ENCODE measurements at regions not wholly inside any gene's neighbourhood (a gene's known extent, or its start where the extent isn't known, plus 50 kb on each side); places are given as distances from the start of the nearest gene placed in this dataset.

- no peaks in the 10 kb centered on the region for H3K9me3 ChIP-seq (ENCODE audit: control insufficient read depth, low read depth, low read length)
- no peaks in the 10 kb centered on the region for H3K27me3 Mint-ChIP-seq (ENCODE audit: low read depth)
- no peak overlapping the region for H3K56ac ChIP-seq (ENCODE audit: insufficient read length, low read depth, low read length)
- no peaks in the 10 kb centered on the region for H3K27me3 ChIP-seq (ENCODE audit: insufficient read depth, low read length)
- no peak overlapping the region for H3K18ac ChIP-seq (ENCODE audit: insufficient read length, low read depth, low read length)
- H2AK5ac ChIP-seq (ENCODE audit: insufficient read length, low read length): no peak overlapping the region
- H4K5ac ChIP-seq (ENCODE audit: insufficient read length, low read depth, low read length): no peak overlapping the region
- no peak overlapping the region for H2BK5ac ChIP-seq (ENCODE audit: insufficient read length, low read length)
- no peak overlapping the region for H2BK120ac ChIP-seq (ENCODE audit: low read depth, low read length, poor library complexity, severe bottlenecking)
- no peaks in the 10 kb centered on the region for H3K9me3 Mint-ChIP-seq
- no peak overlapping the region for H3K9ac ChIP-seq (ENCODE audit: extremely low read depth, insufficient read length, low read length)
- H4K8ac ChIP-seq (replicated peaks; ENCODE audit: insufficient read length, low read depth, low read length): no peak overlapping the region
- H3K14ac ChIP-seq (ENCODE audit: insufficient read depth, low read length): no peak overlapping the region
- no peaks in the 10 kb centered on the region for H3K23me2 ChIP-seq (ENCODE audit: insufficient read length, low read depth, low read length, poor library complexity, severe bottlenecking)
- no peak overlapping the region for H3K4me2 ChIP-seq (ENCODE audit: insufficient read depth, insufficient read length, low read length)
- no peaks in the 10 kb centered on the region for H3K4me1 Mint-ChIP-seq
- H2BK20ac ChIP-seq (ENCODE audit: low read depth, low read length, poor library complexity, severe bottlenecking): no peak overlapping the region
- no peak overlapping the region for H3K23ac ChIP-seq (ENCODE audit: insufficient read length, low read depth, low read length)
- no peaks in the 10 kb centered on the region for H3K79me2 ChIP-seq (ENCODE audit: insufficient read depth, low read length)
- DNase-seq: no peak
- no peaks in the 10 kb centered on the region for H3K79me1 ChIP-seq (ENCODE audit: insufficient read depth, low read depth, low read length, poor library complexity, severe bottlenecking)
- no peak overlapping the region for H4K91ac ChIP-seq (ENCODE audit: insufficient read length, low read depth, low read length)
- no peak overlapping the region for H3K4ac ChIP-seq (ENCODE audit: low read depth, low read length)
- no peaks in the 10 kb centered on the region for H3K4me1 ChIP-seq (ENCODE audit: insufficient read depth, low read length)
- H3K27ac ChIP-seq (ENCODE audit: insufficient read length, low read depth, low read length): no peak overlapping the region
- H2AFZ ChIP-seq (ENCODE audit: low read length): no peak overlapping the region
- no peaks in the 10 kb centered on the region for H4K20me1 ChIP-seq (ENCODE audit: control insufficient read depth, insufficient read depth, insufficient read length)
- H2BK15ac ChIP-seq (ENCODE audit: low read depth, low read length): no peak overlapping the region
- H3K27ac Mint-ChIP-seq: no peak overlapping the region
- no peak overlapping the region for H3T11ph ChIP-seq (ENCODE audit: low read length)
- H3K4me3 Mint-ChIP-seq: no peak overlapping the region
- no peak overlapping the region for H2BK12ac ChIP-seq (ENCODE audit: insufficient read length, low read depth, low read length)
- no peak for TF ChIP-seq CTCF (conservative IDR thresholded peaks at IDR 0.05)
- no peaks in the 10 kb centered on the region for H3K36me3 Mint-ChIP-seq (ENCODE audit: insufficient read depth in 1 of 3, low read depth in 3 of 3)
Observed at GRCh38 chr7:19327018-19327417, 181.8 kb upstream of the FERD3L start.
